Renal cortical epithelial cell (primary cell): ENCODE measurements at regions not wholly inside any gene's neighbourhood (a gene's known extent, or its start where the extent isn't known, plus 50 kb on each side); places are given as distances from the start of the nearest gene placed in this dataset.
A peak's percentile ranks its signal among the peaks of the same experiment; 100 is the strongest.
"Not testable (repeated sequence)": the region's sequence is repeated elsewhere in the genome, so short reads cannot be mapped to it uniquely, and the experiment has no call there.

Experiments
- DNase-seq: peaks from one replicate; pipeline ENCODE4 v3.0.0-alpha.2; 2011; ENCODE audit warnings: low read depth

GRCh38 chr7:13778967-13779366, 210.5 kb downstream of the ETV1 start:
- peak; percentile 50 for DNase-seq

- no peak for DNase-seq
Measured at GRCh38 chr7:13790611-13791010, 198.9 kb downstream of the ETV1 start.

- DNase-seq: no peak
Measured at GRCh38 chr7:13792208-13792607, 197.3 kb downstream of the ETV1 start.

GRCh38 chr7:13793926-13794325, 195.5 kb downstream of the ETV1 start:
- no peak for DNase-seq

- no peak for DNase-seq
Measured at GRCh38 chr7:13794581-13794980, 194.9 kb downstream of the ETV1 start.

- no peak for DNase-seq
Measured at GRCh38 chr7:13797545-13797944, 191.9 kb downstream of the ETV1 start.

GRCh38 chr7:13800694-13801448, 188.6 kb downstream of the ETV1 start:
- peak; percentile 80 for DNase-seq

- DNase-seq: no peak
Measured at GRCh38 chr7:13801669-13802068, 187.8 kb downstream of the ETV1 start.

GRCh38 chr7:13802651-13803050, 186.8 kb downstream of the ETV1 start:
- no peak for DNase-seq

GRCh38 chr7:13803134-13803533, 186.3 kb downstream of the ETV1 start:
- DNase-seq: no peak

GRCh38 chr7:13806089-13806867, 183.2 kb downstream of the ETV1 start:
- DNase-seq: not testable (repeated sequence)

GRCh38 chr7:13817230-13817629, 172.2 kb downstream of the ETV1 start:
- DNase-seq: not testable (repeated sequence)

GRCh38 chr7:13821152-13821787, 168.2 kb downstream of the ETV1 start:
- DNase-seq: no peak

GRCh38 chr7:13822678-13823077, 166.8 kb downstream of the ETV1 start:
- no peak for DNase-seq

GRCh38 chr7:13826752-13827151, 162.7 kb downstream of the ETV1 start:
- DNase-seq: no peak

GRCh38 chr7:13827716-13828115, 161.8 kb downstream of the ETV1 start:
- no peak for DNase-seq

GRCh38 chr7:13829231-13829630, 160.2 kb downstream of the ETV1 start:
- DNase-seq: no peak

- no peak for DNase-seq
Measured at GRCh38 chr7:13829914-13830900, 159.3 kb downstream of the ETV1 start.

- peak; percentile 47 for DNase-seq
Measured at GRCh38 chr7:13832346-13832745, 157.1 kb downstream of the ETV1 start.

GRCh38 chr7:13834328-13834761, 155.1 kb downstream of the ETV1 start:
- no peak for DNase-seq

- DNase-seq: no peak
Measured at GRCh38 chr7:13835442-13835841, 154.0 kb downstream of the ETV1 start.
